DND-41 (cell line): ENCODE measurements at regions not wholly inside any gene's neighbourhood (a gene's known extent, or its start where the extent isn't known, plus 50 kb on each side); places are given as distances from the start of the nearest gene placed in this dataset.
A peak's percentile ranks its signal among the peaks of the same experiment; 100 is the strongest.

Experiments used
- ATAC-seq: fragments of 200-7000 bp; cut with Tn5 transposase; 3 replicates; pipeline ENCODE4 v1.9.1; 2021; ENCODE audit warnings: low read depth; ENCODE audit not compliant: insufficient read depth
- DNase-seq: peaks from one replicate; pipeline ENCODE4 v3.0.0-alpha.2; 2020
- H2AFZ ChIP-seq: 2 replicates; pipeline ENCODE4 v1.6.0; 2012; ENCODE audit warnings: low read depth, low read length
- H3K27ac ChIP-seq: 2 replicates; pipeline ENCODE4 v1.5.1; 2012; ENCODE audit warnings: low read length, inconsistent platforms
- H3K27me3 ChIP-seq: fragments of 200-600 bp; sonication (generic); 2 replicates; pipeline ENCODE4 v1.6.0; 2012; ENCODE audit warnings: low read length, mild to moderate bottlenecking, inconsistent platforms; ENCODE audit not compliant: insufficient read depth, poor library complexity
- H3K36me3 ChIP-seq: 2 replicates; pipeline ENCODE4 v1.5.1; 2012; ENCODE audit warnings: low read length, inconsistent platforms; ENCODE audit not compliant: insufficient read depth
- H3K4me1 ChIP-seq: 2 replicates; pipeline ENCODE4 v1.5.1; 2012; ENCODE audit warnings: mild to moderate bottlenecking, low read length; ENCODE audit not compliant: insufficient read depth
- H3K4me2 ChIP-seq: 2 replicates; pipeline ENCODE4 v1.6.0; 2012; ENCODE audit warnings: mild to moderate bottlenecking, moderate library complexity, low read length, inconsistent platforms; ENCODE audit not compliant: insufficient read depth
- H3K4me3 ChIP-seq, 2 experiments: fragments of 200-600 bp in 1 of 2; shearing (Covaris generic) in 1 of 2; 2 replicates each; pipeline ENCODE4 v1.5.1; 2012 to 2016; ENCODE audit warnings: inconsistent platforms in 2 of 2, low read length in 2 of 2, mild to moderate bottlenecking in 2 of 2, low read depth in 1 of 2, moderate library complexity in 1 of 2
- H3K79me2 ChIP-seq: 2 replicates; pipeline ENCODE4 v1.6.0; 2012; ENCODE audit warnings: low read length, inconsistent platforms; ENCODE audit not compliant: insufficient read depth
- H3K9ac ChIP-seq: 2 replicates; pipeline ENCODE4 v1.6.0; 2012; ENCODE audit warnings: low read depth, mild to moderate bottlenecking, inconsistent platforms, low read length, moderate library complexity
- H3K9me3 ChIP-seq: 2 replicates; pipeline ENCODE4 v1.5.1; 2012; ENCODE audit warnings: low read length, moderate library complexity, mild to moderate bottlenecking, inconsistent platforms; ENCODE audit not compliant: insufficient read depth, severe bottlenecking
- H4K20me1 ChIP-seq: 2 replicates; pipeline ENCODE4 v1.6.0; 2012; ENCODE audit warnings: low read length; ENCODE audit not compliant: insufficient read depth
- EZH2 ChIP-seq: IDR thresholded peaks from 3 replicates; pipeline ENCODE4 v1.6.1; 2012; ENCODE audit warnings: borderline replicate concordance, low read depth, mild to moderate bottlenecking, moderate library complexity, low read length, inconsistent platforms; ENCODE audit not compliant: severe bottlenecking
- TF ChIP-seq, protein P1 (sequence below): IDR thresholded peaks from 2 replicates; pipeline ENCODE4 v1.5.1; 2012; ENCODE audit warnings: borderline replicate concordance, low read length, moderate library complexity, mild to moderate bottlenecking; ENCODE audit not compliant: poor library complexity, severe bottlenecking; ENCODE audit errors: extremely low read depth

DNA sequence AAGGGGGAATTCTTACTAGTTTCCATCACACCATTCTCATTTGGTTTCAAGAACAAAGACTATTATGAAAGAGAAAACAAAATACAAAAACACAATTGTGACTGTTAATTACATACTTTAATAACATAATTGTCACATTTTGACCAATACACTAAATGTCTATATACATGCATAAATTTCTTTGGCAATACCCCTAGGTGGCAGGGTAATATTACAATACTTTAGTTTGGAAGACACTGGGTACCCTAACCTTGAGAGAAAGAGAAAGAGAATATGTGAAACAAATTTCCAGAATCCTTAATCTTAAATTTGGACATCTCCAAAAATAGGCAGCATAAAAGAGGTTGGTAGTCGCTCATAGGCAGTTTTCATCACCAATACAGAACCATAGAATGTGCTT is 619.6 kb upstream of the ADAMTS16 start:
- no peak overlapping the region for H2AFZ ChIP-seq
- DNase-seq, result no peak
- no peaks in the 10 kb centered on the region for H3K27me3 ChIP-seq
- no peaks in the 10 kb centered on the region for H3K36me3 ChIP-seq
- H3K9me3 ChIP-seq, result no peaks in the 10 kb centered on the region
- no peak overlapping the region for H3K9ac ChIP-seq
- H4K20me1 ChIP-seq, result no peaks in the 10 kb centered on the region
- TF ChIP-seq EZH2, result no peak
- TF ChIP-seq, protein P1, sequence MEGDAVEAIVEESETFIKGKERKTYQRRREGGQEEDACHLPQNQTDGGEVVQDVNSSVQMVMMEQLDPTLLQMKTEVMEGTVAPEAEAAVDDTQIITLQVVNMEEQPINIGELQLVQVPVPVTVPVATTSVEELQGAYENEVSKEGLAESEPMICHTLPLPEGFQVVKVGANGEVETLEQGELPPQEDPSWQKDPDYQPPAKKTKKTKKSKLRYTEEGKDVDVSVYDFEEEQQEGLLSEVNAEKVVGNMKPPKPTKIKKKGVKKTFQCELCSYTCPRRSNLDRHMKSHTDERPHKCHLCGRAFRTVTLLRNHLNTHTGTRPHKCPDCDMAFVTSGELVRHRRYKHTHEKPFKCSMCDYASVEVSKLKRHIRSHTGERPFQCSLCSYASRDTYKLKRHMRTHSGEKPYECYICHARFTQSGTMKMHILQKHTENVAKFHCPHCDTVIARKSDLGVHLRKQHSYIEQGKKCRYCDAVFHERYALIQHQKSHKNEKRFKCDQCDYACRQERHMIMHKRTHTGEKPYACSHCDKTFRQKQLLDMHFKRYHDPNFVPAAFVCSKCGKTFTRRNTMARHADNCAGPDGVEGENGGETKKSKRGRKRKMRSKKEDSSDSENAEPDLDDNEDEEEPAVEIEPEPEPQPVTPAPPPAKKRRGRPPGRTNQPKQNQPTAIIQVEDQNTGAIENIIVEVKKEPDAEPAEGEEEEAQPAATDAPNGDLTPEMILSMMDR, result peak; percentile 62
- peak; percentile 78 for ATAC-seq
- H3K4me2 ChIP-seq, result no peak overlapping the region
- no peaks in the 10 kb centered on the region for H3K79me2 ChIP-seq
- no peak overlapping the region for H3K27ac ChIP-seq
- peaks cover 40% of the 10 kb centered on the region for H3K4me1 ChIP-seq
- no peak overlapping the region for H3K4me3 ChIP-seq

DNA sequence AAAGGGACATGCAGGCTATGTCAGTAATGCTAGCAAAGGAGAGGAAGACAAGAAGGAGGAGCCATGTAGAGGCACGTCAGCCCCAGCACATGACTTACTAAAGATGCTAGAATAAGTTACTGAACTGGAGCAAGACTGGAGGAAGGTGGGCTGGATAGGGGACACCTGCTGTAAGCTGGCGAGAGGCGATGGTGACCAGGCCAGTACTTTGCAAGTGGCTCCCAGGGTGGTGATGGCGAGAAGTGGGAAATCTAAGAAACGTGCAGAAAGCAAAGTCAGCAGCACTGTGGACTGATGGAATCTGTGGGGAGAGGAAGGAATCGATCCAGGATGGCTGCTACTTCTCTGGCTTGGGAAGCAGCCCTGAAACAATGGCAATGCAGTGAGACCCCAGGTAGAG is 617.1 kb upstream of the ADAMTS16 start:
- H3K4me1 ChIP-seq, result peaks cover 21% of the 10 kb centered on the region
- no peak overlapping the region for H3K9ac ChIP-seq
- TF ChIP-seq, protein P1, result no peak
- no peak for TF ChIP-seq EZH2
- DNase-seq (no peak), ATAC-seq (no peak)
- H3K4me3 ChIP-seq, result no peak overlapping the region
- no peaks in the 10 kb centered on the region for H3K9me3 ChIP-seq
- no peaks in the 10 kb centered on the region for H3K36me3 ChIP-seq
- peak overlapping the region; percentile 22; the same call in 1 of the 2 replicates for H3K27ac ChIP-seq
- no peaks in the 10 kb centered on the region for H3K27me3 ChIP-seq
- no peak overlapping the region for H3K4me2 ChIP-seq
- no peaks in the 10 kb centered on the region for H4K20me1 ChIP-seq
- no peaks in the 10 kb centered on the region for H3K79me2 ChIP-seq
- H2AFZ ChIP-seq, result no peak overlapping the region

DNA sequence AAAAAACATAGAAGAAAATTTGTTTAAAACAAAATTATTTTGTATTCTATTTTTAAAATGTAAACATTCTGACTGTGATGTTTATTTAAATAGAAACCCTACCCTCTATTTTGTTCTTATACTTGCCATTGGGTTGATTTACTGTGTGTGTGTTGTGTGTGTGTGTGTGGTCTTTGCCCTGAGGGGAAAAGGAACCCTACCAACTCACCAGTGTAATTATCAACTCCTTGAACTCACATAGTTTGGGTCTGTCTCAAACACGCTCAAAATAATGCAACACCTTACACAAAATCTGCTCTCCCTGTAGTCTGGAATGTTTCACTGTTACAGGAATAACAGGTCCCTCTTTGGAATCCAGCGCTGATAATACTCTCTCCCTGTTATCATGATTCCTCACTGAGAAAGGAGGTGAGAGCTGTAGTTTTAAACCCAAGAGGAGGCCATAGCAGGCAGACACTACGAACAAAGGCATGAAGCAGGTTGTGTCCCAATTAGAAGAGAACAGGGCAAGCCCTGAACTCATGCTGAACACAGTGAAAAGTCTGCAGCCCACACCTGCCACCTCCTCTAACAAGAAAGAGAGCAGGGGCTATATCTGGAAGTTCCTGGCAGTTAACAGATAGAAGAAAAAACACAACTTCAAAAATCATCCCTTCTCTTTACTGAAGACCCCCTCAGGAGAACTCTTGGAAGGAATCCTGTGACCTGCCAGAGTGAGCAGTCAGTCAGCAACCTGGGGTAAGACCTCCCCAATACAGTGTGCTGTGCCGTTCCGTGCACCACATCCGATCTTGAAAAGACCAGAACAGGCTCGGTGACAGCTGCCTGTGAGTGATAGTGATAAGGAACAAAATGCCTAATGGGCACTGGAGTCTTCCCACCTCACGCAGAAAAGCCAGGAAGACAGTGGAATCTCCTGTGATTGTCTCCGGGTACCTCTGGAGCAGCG is 608.1 kb upstream of the ADAMTS16 start:
- no peak for TF ChIP-seq EZH2
- TF ChIP-seq, protein P1, result no peak
- Histone ChIP-seq H3K4me2 (peak overlapping the region; percentile 62), H2AFZ (peak overlapping the region; percentile 56)

More for the DNA sequence above, 608.1 kb upstream of the ADAMTS16 start:
- DNase-seq, result peak; percentile 89
- Histone ChIP-seq H3K4me3 (peak overlapping the region; percentile 4 to 51; a peak in 3 of 4 replicates), H3K36me3 (no peaks in the 10 kb centered on the region), H4K20me1 (no peaks in the 10 kb centered on the region), H3K27ac (peak overlapping the region; percentile 97), H3K27me3 (no peaks in the 10 kb centered on the region), H3K4me1 (peaks cover 68% of the 10 kb centered on the region), H3K9ac (peak overlapping the region; percentile 74), H3K9me3 (no peaks in the 10 kb centered on the region), H3K79me2 (no peaks in the 10 kb centered on the region)
- ATAC-seq, result peak; percentile 89
